NCI-H82 (cell line): ENCODE measurements at regions not wholly inside any gene's neighbourhood (a gene's known extent, or its start where the extent isn't known, plus 50 kb on each side); places are given as distances from the start of the nearest gene placed in this dataset.
"Not testable (repeated sequence)": the region's sequence is repeated elsewhere in the genome, so short reads cannot be mapped to it uniquely, and the experiment has no call there.

Source experiments
- DNase-seq: peaks from one replicate; lab custom pipeline; 2025; lab: John Stamatoyannopoulos, UW

DNA sequence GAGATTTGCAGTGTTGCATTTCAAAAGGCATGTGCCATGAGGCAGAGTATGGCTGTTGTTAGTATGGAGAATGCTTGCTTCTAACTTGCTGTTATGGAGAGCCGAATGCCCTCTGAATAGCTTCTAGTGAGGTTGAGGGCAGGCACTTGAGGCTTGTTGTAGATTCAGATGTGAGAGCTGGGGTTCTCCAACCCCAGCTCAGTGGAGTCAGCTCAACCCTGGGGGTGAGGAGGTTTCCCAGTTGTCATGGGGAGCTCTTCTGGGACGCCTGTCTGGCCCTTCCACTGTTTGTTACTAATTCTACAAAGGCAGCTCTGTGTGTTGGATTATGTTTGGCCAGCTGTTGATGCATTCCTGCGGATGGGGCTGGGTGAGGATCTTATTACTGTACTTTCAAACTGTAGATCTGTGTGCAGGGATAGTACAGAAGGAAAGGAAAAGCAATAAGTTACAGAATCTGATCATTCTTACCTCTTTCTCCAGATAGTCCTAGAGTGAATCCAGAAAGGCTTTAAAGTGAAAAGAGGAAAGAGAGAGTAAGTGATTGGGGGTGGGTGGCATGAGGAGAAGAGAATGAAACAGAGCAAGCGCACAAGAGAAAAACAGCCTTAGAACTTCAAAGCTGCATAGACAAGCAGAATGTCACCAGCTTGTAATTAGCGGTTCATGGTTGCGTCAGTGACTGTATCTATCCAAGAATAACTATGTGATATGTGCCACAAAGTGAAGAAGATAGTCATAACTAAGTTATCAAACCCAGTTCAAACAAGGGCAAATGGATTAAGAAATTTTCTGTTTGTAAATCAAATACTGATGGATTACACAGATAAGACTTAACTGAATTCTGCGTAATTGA is 148.7 kb downstream of the PRL start:
- peak; percentile 91 for DNase-seq

DNA sequence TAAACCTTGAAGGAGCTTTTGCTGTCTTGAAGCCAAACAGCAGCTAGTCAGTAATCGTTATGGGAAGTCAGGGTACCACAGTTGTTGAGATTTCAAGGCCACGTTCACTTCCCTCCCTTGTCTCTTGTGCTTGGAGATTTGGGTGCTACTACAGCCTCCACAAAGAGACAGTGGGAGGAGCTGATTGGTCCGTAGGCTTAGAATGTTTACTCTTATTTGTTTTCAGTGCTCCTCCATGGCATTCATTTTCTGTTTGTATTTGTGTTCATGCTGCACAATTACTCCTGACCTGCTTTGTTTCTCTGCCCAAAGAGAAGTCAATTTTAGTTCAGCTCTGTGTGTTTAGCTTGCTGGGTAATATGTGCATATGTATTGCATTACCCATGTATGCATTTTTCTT is 147.7 kb downstream of the PRL start:
- peak; percentile 35 for DNase-seq

DNA sequence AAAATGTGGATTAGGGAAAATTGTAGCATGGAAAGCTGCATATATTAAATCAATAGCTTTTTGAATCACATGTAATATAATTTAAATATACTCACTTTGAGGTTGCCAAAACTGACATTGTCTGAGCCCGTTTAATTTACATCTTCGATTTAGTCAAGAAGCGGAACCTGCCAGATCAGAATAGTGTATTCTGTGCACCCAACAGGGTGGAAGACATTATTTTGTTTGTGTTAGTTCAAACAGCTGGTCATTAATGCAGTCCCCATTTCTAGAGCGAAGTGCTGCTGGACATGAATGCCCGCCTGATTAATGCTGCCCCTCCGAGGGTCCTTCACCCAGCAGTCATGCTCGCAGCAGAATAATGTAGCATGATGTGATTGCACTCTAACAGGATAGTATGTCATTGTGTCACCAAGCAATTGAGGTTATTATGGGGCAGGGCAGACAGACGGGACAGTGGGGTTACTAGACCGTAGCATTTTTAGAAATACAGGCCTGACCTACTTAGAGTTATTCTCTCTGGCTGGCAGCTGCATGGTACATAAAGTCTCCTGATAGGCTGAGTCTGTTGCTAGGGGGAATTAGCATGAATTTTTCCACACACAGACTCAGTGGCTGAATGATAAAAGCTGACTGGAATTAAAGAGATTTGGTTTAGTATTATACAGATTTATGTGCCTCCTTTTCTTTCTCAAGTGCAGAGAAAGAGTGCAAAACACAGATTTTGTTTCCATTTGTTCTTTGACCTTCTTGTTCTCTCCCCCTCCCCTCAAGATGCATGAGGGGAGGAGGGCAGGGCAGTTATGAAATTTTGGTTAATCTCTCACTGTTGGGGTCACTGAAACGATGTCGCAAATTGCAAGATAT is 147.1 kb downstream of the PRL start:
- DNase-seq, result peak; percentile 79

DNA sequence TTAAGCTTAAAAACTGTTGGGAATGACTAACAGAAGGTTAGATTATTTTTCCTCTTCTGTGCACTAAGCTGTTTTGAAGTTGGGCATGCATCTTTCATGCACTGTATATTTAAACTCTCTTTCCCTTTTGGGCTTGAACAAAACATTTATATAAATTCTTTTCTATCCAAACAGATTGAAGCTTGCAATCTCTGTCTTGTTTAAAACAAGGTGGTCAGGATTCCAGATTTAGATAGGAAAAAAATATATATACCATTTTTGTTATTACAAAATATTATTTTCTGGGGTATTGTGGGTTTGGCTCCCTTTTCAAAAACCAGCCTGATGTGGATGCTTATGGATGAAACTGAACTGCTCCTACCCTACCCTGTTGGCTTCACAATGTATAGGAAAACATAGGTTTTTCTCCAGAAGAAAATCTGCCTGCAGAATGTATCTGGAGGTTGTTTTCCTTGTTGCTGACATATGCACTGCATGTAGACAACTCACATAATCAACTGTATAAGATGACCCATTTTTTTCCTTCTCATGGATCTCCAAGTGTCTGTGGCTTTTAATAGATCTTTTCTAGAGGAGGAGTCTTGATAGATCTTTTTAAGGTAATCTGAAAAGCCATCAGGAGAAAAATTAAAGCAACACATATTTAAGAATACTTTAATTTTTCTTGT is 146.3 kb downstream of the PRL start:
- DNase-seq, result no peak

DNA sequence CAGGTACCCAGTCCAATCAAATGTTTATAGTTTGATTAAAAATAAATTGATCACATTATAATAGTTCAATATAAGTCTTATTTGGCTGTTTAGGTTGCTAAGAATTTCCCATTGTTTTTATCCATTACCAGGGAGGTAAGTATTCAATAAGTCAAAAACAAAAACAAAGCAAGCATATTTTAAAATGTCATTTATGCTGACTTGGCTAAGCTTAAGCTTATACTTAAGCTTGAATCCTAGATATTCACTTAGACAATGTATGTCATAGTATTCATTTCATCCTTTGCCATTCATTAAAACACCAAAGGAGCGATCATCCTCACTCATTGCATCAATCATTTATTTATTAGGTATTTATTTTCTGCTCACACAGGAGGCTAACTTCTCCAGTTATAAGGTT is 144.9 kb downstream of the PRL start:
- no peak for DNase-seq

DNA sequence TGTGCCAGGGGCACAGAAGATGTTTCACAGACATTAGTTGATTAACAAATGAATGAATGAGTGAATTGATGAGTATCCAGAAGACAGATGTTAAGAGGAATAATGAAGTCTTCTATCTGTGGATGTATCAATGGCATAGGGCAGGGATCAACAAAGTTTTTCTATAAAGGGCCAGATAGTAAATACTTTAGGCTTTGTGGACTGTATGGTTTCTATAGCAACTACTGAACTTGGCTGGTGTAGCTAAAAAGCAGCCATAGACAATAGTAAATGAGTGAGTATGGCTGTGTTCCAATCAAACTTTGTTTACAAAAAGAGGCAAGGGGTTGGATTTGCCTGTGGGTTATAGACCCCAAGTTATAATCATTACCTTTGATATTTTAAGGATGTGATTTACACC is 144.0 kb downstream of the PRL start:
- DNase-seq, result no peak

DNA sequence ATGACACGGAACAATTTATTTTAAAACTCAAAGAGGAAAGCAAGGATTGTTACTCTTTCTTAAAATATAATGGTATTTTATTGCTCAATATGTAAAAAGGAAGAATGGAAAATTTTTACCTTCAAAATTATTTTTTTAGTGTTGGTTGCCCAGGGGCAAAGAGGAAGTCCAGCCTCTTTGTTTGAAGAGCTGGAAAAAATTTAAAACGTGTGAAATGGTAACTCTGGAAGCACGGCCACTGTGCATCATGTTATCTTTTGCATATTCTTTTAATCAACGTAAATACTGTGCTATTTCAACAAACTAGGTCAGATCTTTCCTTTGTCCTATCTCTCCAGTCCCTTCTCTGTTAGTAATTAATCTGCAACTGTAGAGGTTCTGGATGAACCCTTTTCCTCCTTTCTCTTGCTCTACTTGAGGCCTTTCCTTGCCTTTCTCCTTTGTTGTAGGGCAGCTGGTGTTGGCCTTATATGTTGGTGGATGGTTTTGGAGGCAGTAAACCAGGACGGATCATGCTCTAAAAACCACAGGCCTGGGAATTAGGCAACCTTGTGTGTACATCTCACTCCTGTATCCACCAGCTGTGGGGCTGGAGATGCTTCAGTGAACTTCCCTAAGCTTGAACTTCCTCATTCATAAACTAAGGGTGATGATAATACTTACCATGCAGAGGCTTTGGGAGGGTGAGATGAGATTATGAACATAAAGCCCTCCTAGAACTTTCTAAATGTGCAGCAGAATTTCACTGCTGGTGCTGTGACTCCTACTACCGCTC is 143.3 kb downstream of the PRL start:
- DNase-seq, result no peak

DNA sequence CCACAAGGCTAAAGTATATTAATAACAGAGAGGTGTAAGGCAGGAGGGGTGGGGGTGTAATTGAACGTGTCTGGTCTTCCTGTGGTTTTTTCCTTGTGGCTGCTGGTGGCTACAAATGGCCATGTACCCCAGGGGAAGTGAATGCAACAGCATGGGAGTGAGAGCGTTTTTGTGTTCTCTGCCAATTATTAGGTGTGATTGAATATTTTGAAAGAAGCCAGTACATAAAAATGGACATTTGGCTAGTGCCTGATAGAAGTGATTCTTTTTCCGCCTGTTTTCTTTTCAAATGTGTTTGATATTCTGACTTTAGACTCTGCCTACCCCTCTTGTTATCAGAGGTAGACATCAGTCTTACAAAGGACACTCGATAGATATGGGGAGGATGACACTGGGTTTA is 141.3 kb downstream of the PRL start:
- DNase-seq, result no peak

DNA sequence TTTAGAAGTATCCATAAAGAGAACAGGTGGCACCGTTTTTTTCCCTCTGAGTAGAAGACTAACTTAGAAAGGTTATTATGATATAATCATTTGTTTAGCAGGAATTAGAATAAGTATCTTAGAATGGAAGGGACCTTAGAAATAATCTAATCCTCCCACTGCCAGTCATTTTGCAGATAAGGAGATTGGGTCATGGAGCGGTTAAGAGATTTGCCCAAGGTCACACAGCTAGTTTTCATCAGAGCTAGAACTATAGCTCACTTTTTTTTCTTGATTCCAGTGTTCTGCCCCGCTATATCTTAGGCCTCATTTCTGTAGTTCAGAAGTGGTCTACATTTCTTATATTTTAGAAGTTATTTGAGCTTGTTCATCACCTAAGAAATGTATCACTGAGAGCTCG is 139.6 kb downstream of the PRL start:
- peak; percentile 55 for DNase-seq

DNA sequence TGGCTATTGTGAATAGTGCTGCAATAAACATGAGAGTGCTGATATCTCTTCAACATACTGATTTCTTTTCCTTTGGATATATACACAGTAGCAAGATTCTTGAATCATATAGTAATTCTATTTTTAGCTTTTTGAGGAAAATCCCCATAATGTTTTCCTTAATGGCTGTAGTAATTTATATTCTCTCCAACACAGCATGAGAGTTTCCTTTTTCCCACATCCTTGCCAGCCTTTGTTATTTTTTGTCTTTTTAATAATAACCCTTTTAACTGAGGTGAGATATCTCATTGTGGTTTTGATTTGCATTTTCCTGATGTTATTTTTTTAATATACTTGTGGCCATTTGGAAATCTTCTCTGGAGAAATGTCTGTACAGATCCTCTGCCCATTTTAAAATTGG is 132.6 kb downstream of the PRL start:
- DNase-seq, result no peak

DNA sequence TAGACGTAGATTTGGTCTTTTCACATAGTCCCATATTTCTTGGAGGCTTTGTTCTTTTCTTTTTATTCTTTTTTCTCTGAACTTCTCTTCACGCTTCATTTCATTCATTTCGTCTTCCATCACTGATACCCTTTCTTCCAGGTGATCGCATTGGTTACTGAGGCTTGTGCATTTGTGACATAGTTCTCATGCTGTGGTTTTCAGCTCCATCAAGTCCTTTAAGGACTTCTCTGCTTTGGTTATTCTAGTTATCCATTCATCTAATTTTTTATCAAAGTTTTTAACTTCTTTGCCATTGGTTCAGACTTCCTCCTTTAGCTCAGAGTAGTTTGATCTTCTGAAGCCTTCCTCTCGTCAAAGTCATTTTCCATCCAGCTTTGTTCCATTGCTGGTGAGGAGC is 125.8 kb downstream of the PRL start:
- not testable (repeated sequence) for DNase-seq

DNA sequence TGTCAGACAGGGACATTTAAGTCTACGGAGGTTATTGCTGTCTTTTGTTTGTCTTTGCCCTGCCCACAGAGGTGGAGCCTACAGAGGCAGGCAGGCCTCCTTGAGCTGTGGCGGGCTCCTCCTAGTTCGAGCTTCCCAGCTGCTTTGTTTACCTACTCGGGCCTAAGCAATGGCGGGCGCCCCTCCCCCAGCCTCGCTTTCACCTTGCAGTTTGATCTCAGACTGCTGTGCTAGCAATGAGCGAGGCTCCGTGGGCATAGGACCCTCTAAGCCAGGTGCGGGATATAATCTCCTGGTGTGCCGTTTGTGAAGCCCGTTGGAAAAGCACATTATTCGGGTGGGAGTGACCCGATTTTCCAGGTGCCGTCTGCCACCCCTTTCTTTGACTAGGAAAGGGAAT is 125.0 kb downstream of the PRL start:
- not testable (repeated sequence) for DNase-seq

DNA sequence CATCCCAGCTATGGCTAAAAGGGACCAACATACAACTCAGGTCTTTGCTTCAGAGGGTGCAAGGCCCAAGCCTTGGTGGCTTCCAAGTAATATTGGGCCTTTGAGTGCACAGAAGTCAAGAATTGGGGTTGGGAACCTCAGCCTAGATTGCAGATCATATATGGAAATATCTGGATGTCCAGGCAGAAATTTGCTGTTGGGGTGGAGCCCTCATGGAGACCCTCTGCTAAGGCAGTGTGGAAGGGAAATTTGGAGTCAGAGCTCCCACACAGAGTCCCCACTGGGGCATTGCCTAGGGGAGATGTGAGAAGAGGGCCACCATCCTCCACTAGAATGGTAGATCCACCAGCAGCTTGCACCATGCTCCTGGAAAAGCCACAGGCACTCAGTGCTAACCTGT is 123.5 kb downstream of the PRL start:
- no peak for DNase-seq

DNA sequence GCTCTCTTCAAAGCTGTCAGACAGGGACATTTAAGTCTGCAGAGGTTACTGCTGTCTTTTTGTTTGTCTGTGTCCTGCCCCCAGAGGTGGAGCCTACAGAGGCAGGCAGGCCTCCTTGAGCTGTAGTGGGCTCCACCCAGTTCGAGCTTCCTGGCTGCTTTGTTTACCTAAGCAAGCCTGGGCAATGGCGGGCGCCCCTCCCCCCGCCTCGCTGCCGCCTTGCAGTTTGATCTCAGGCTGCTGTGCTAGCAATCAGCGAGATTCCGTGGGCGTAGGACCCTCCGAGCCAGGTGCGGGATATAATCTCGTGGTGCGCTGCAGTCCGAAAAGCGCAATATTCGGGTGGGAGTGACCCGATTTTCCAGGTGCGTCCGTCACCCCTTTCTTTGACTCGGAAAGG is 116.6 kb downstream of the PRL start:
- not testable (repeated sequence) for DNase-seq

DNA sequence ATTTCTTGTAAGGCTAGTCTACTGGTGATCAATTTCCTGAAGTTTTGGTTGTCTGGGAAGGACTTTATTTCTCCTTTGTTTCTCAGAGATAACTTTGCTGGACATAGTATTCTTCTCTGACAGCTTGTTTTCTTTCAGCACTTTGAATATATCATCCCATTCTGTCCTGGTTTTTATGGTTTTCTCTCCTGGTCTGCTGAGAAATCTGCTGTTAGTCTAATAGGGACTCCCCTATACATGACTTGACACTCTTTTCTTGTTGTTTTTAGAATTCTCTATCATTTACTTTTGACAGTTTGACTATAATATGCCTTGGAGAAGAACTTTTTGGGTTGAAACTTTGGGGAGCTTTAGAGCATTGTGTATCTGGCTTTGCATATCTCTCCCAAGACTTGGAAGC is 112.5 kb downstream of the PRL start:
- no peak for DNase-seq

DNA sequence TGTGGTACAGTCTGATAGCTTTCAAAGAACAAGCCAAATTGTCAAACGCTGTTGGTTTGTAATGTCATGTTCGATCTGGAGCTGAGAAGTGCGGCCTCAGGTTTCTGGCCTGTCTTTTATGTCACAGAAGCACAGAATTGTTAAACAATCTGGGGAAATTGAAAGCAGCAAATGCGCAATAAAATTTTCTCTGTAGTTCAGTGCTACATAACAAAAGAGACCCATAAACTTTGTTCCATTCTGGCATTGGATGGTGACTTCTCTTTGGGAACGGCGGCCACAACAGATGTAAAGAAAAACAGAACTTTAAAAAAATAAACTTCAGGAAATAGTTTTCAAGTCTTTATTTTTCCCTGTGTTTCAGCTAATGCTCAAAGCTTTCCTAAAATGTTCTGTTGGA is 106.9 kb downstream of the PRL start:
- no peak for DNase-seq

DNA sequence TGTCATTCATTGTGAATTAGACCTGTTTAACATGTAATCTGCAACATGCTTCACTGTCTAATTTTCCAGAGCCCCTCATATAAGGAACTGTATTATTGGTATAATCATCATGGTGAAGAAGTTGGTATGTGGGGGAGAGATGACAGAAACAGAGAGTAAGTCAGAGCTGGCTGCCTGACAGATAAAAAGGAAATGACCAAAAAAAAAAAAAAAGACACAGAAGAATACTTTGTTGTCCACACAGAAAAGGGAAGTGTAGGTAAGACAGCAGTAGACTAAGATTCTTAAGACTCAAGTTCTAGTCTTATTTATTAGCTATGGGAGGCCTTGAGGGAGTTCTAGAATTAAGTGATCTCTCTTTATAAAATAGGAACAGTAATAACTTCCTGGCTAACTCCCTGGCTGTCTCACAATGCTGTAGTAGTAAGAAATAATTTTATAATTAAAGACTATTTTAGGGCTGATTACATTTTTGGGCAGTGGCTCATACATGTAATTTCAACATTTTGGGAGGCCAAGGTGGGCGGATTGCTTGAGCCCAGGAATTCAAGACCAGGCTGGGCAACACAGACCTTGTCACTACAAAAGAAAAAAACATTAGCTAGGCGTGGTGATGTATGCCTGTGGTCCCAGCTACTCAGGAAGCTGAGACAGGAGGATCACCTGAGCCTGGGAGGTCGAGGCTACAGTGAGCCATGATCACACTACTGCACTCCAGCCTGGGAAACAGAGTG is 102.5 kb downstream of the PRL start:
- DNase-seq, result no peak

DNA sequence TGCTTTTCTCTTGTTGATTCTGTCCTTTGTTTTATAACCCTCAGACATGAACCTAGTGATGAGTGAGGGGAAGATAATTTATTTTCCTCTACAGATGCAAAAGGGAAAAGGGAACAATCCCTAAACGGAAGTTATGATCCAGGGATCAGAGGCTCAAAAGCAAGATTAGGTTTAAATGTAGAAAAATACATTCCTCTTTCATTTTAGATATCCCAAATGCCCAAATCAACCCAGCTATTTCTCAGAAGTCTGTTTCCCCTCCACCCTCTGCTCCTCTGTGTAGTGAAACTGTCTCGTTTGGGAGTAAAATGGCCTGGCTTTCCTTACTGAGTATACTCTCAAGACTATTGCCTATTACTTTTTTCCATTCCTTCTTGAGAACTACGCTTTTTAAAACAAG is 97.1 kb downstream of the PRL start:
- DNase-seq, result no peak

DNA sequence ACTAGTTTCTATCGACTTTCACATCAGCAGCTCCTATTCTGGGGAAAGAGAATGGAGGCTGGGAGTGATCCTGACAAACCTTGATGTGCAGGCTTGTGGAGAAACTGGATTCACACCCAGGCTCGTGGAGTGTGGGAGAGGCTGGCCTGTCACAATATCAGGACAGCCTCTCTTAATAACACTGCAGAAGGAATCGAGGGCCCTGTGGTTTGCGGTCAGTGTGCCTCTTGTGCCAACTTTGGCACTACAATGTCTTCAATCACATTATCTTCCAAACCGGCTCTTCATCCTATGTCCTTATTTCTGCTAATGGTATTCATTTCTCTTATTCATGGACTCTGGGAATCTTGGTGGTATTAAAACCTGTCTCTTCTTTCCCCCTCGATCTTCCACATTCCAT is 92.7 kb downstream of the PRL start:
- no peak for DNase-seq

DNA sequence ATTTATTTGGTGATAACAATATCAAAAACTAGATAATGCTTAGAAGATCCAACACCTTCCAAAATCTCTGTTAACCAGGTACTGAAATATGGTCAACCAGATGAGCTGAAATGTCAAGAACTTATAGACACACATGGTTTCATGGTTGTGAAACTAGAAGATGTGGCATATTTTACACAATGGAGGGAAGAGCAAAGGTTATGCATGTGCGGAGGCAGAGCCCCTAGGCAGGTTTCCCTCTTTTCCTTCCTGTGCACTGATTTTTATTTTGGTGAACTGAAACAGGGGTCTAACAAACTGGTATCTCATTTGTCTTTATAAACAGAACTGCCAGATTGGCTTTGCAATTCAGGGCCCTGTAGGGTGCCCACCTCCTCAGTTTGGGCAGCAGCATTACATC is 91.6 kb downstream of the PRL start:
- no peak for DNase-seq

DNA sequence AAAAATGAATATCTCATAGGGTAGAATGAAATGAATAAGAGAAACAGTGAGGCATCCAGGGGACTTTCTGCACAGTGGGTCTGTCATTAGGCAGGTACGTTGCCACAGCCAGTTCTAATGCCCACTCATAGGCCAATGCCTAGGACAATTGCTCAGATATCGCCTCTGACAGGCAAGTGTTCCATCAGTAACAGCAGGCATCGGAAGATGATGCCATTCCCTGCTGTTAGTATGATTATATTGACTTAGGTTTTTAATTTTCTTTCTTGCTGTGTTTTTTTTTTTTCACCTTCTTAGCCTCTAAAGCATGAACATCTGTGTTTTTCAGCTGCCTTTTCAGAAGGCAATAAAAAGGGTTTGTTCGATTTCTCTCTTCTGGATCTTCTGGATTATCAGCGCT is 90.7 kb downstream of the PRL start:
- DNase-seq, result no peak
